C4-2B (cell line): ENCODE measurements at regions not wholly inside any gene's neighbourhood (a gene's known extent, or its start where the extent isn't known, plus 50 kb on each side); places are given as distances from the start of the nearest gene placed in this dataset.

ENCODE experiments used
- H3K27ac ChIP-seq: fragments of 450-650 bp; 2 replicates; pipeline ENCODE4 v1.5.1; 2017
- CTCF ChIP-seq: fragments of 450-650 bp; conservative IDR thresholded peaks from 2 replicates; pipeline ENCODE4 v1.5.1; 2017; ENCODE audit warnings: mild to moderate bottlenecking
- ZFX ChIP-seq: fragments of 450-650 bp; IDR thresholded peaks from 2 replicates; pipeline ENCODE4 v1.6.1; 2017

- TF ChIP-seq CTCF: no peak
- no peak for TF ChIP-seq ZFX
- no peak overlapping the region for H3K27ac ChIP-seq
Measured at GRCh38 chr1:165006831-165007230, 349.7 kb downstream of the LMX1A start.

- TF ChIP-seq ZFX (no peak), CTCF (no peak)
- no peak overlapping the region for H3K27ac ChIP-seq
Measured at GRCh38 chr1:164999146-164999545, 357.4 kb downstream of the LMX1A start.

- no peak overlapping the region for H3K27ac ChIP-seq
- TF ChIP-seq CTCF (no peak), ZFX (no peak)
Measured at GRCh38 chr1:164991763-164992314, 364.7 kb downstream of the LMX1A start.

GRCh38 chr1:164983023-164983650, 373.4 kb downstream of the LMX1A start:
- TF ChIP-seq CTCF (no peak), ZFX (no peak)
- H3K27ac ChIP-seq: no peak overlapping the region

GRCh38 chr1:164982545-164982944, 374.0 kb downstream of the LMX1A start:
- no peak for TF ChIP-seq ZFX
- no peak for TF ChIP-seq CTCF
- H3K27ac ChIP-seq: no peak overlapping the region

- H3K27ac ChIP-seq: no peak overlapping the region
Measured at GRCh38 chr1:164977561-164977960, 379.0 kb downstream of the LMX1A start.

More at GRCh38 chr1:164977561-164977960, 379.0 kb downstream of the LMX1A start:
- TF ChIP-seq ZFX (no peak), CTCF (no peak)
